DMS153 (cell line): ENCODE measurements at regions not wholly inside any gene's neighbourhood (a gene's known extent, or its start where the extent isn't known, plus 50 kb on each side); places are given as distances from the start of the nearest gene placed in this dataset.
"Not testable (repeated sequence)": the region's sequence is repeated elsewhere in the genome, so short reads cannot be mapped to it uniquely, and the experiment has no call there.

Source experiments
- DNase-seq: peaks from one replicate; lab custom pipeline; 2025; lab: John Stamatoyannopoulos, UW

DNA sequence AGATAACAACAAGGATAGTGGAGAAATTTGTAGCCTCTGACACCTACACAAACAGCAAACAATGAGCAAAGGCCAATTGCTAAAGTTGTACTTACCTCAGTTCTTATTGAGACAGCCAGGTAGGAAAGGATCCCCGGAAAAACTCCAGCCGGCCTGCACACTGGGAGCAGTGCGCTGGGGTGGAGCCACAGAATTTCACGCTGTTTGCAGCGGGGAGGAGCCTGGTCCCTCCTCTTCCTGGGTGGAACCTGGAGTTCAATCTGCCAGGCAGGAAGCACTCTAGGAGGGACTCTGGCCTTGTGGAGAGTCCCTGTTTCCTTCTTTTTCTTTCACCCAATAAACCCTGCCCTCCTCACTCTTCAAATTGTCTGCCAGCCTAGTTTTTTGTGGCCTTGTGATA, 382.6 kb upstream of the TGIF2LX start:
- not testable (repeated sequence) for DNase-seq

DNA sequence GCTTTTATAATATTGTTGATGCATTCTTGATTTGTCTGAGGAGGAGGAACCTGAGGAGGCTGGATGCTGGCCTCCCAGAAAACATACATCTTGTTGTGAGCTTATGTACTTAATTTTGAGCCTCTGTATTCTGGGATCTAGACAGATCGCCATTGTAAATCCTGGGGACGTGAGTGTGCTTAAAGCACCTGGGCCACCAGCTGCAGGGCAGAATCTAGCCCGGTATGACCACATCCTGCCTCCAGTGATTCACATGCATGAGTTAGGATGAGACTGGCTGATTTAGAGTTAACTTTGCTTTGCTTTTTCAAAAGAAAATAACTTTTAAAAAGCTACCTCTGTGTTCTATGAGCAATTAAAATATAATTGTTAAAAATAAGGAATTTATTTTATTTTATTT, 364.6 kb upstream of the TGIF2LX start:
- DNase-seq, result not testable (repeated sequence)

DNA sequence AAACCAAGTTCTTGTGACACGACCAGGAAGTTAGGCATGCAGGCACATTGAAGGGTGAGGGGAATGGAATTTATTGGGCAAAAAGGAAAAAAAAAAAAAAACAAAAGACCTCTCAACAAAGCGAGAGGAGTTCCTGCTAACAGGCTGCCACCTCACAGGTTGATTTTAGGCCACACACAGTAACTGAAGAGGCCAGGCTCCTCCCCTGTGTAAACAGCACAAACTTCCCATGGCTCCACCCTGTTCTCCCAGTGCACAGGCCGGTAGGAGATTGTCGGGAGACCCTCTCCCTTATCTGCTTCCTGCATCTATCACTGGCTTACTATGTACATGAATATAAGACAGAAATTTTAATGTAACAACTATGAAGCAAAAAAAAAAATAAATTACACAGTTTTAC, 359.6 kb upstream of the TGIF2LX start:
- DNase-seq, result not testable (repeated sequence)

DNA sequence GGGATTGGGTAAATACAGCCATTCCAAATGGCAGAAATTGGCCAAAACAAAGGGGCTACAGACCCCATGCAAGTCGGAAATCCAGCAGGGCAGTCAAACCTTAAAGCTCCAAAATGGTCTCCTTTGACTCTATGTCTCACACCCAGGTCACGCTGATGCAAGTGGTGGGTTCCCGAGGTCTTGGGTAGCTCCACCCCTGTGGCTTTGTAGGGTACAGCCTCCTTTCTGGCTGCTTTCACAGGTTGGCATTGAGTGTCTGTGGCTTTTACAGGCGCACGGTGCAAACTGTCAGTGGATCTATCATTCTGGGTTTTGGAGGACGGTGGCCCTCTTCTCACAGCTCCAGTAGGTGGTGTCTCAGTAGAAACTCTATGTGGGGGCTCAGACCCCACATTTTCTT, 358.6 kb upstream of the TGIF2LX start:
- not testable (repeated sequence) for DNase-seq

DNA sequence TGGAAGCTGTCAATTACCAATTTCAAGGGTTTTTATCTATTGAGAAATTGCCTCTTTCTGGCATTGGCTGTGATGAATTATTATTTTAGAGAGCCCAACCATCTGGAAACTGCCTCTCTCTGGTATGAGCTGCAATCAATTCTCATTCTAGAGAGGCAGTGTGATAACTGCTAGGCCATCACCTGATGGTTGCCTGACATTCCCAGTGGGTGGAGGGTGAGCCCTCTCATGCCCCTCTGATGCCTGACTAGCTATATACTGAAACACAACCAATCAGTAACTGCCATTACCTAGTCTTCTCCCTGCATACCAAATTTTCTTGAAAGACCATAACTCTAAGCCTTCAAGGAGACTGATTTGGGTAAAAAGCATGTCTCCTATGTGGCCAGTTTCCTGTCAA, 353.9 kb upstream of the TGIF2LX start:
- not testable (repeated sequence) for DNase-seq

DNA sequence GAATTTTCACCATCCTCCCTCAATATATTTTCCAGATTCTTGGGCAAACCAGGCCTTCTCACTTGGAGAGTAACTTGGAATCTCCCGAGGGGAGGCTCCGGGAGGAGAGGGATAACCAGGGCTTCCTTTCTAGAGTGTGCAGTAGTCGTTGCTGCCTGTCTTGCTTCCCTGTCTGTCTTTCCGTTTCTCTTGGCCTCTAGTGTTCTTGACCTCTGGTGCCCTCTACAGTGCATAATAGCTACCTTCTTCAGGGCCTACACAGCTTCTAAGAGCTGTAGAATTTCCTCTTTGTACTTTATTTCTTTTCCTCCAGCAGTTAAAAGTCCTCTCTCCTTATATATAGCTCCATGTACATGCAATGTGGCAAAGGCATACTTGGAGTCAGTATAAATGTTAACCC, 339.8 kb upstream of the TGIF2LX start:
- not testable (repeated sequence) for DNase-seq

DNA sequence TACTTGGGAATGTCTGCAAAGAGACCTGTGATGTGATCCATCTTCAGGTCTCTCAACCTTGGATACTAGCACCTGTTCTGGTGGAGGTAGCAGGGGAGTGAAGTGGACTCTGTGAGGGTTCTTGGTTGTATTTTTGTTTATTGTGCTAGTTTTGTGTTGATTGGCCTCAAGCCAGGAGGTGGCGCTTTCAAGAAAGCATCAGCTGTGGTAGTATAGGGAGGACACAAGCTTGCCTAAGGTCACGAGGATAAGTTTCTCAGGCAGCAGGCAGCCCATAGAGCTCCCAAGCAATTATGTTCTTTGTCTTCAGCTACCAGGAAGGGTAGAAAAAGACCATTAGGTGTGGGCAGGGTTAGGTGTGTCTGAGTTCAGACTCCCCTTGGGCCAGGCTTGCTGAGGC, 289.9 kb upstream of the TGIF2LX start:
- not testable (repeated sequence) for DNase-seq

DNA sequence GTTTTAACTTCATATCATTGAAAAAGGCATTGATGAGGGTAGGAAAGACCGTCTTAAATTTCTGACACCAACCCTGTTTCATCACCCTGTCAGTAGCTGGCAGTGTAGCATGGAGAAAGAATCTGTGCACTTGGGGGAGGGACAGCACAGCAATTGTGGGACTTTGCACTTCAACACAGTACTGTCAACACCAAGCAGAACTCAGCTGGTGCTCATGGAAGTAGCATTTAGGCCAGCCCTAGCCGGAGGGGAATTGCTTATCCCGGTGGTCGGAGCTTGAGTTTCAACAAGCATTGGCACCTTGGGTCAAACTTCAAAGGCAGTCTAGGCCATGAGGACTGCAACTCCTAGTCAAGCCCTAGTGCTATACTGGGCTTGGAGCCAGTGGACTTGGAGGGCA, 285.8 kb upstream of the TGIF2LX start:
- not testable (repeated sequence) for DNase-seq

DNA sequence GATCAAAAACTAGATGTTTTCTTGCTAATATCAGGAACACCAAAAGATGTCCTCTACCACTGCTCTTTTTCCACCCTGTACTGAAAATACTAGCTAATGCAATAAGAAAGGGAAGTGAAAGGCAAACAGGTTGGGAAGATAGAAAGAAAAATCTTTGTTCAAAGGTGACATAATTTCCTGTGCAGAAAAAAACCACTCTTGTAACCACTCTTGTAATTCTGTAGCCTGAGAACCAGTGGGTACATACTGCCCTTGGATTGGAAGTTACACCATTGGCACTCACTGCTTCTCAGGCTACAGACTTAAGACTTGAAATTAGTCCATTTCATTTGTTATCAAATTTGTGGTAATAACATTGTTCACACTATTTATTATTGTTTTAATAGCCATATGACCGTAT, 263.0 kb upstream of the TGIF2LX start:
- DNase-seq, result not testable (repeated sequence)

DNA sequence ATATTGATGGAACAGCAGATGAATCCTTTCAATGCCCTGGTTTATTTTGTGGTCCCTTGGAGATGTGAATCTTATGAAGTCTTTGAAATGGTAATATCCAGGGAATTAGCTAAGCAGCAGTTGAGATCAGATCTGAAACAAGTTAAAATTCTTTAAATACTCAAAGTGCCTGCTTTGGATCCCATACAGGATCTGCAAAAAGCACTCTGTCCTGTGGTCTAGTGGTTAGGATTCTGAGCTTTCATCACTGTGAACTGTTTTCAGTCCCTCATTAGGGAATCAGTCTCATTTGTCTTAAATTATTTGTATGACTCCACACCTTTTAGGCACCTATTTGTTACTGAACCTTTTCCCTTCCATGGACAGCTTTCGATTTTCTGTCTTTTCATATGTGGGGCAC, 215.2 kb upstream of the TGIF2LX start:
- not testable (repeated sequence) for DNase-seq

DNA sequence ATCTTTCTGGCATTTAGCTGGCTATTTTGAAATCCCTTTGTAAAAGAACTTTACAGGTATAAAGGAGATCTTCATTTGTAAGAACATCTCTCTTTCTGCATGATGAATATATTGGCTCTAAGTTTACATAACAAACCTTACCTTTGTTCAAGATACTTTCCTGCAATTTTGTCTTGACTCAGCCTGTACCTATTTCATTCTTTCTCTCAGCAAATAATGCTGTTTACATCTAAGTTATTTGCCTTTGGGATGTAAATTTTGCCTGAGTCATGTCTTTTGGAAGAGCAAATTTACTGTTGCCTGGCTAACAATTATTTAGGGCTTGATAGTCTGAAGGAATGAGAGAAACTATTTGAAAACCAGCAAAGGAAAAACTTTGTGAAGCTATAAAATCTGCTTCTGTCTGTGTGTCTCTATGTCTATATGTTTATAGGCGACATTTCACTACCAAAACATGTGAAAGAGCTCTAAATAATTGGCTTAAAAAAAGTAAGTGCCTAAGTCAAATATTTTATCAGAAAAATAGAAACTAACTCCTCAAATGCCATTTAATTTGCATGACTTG, 214.3 kb upstream of the TGIF2LX start:
- not testable (repeated sequence) for DNase-seq

DNA sequence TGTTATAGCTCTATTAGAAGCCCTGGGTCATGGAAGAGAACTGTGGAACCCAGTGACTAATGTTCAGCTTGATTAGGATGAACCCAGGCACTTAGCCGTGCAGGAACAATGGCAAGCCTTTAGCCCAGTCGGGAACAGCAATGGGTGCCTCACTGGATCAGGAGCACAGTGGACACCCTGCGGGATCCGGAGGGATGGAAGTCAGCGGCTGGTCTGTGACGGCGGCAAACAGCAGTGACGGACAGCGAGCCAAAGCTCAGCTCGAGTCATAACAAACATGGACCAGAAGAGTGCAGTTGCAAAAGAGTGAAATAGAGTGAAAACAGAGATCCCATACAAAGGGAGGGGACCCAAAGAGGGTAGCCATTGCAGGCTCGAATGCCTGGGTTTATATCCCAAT, 187.3 kb upstream of the TGIF2LX start:
- not testable (repeated sequence) for DNase-seq

DNA sequence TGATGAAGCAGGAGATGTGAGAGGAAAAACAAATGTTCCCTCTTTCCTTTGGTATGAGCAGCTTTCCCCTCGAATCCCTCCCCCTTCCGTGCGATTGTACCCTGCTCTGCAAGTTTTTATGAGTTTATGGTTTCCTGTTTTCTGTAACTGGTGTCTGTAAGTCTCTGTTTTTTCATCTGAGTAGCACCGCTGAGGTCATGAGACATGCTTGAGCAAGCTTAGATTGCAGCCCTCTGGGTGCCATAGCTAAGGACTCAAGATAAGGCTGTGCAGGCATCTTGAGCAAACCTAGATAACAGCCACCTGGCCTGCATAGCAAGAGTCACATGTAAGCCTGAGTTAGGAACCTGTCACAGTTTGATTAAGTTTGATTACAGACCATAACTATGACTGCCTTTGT, 165.2 kb upstream of the TGIF2LX start:
- not testable (repeated sequence) for DNase-seq

DNA sequence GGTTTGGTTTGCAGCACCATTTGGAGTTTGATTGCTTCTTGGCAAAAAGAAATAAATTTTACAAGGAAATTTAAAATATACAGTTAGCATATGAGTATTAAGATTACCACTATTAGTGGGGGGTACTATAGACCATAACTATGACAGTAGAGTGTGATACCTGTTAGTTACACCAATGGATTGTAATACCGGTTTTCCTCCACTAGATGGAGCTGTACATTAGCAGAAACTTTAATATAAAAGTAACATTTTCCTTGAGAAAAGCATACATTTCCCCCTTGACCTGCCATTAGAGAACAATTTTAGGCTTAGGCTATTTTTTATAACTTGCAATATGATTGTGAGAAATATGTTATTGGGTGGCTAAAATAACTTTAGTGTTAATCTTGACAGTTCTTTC, 163.9 kb upstream of the TGIF2LX start:
- not testable (repeated sequence) for DNase-seq

DNA sequence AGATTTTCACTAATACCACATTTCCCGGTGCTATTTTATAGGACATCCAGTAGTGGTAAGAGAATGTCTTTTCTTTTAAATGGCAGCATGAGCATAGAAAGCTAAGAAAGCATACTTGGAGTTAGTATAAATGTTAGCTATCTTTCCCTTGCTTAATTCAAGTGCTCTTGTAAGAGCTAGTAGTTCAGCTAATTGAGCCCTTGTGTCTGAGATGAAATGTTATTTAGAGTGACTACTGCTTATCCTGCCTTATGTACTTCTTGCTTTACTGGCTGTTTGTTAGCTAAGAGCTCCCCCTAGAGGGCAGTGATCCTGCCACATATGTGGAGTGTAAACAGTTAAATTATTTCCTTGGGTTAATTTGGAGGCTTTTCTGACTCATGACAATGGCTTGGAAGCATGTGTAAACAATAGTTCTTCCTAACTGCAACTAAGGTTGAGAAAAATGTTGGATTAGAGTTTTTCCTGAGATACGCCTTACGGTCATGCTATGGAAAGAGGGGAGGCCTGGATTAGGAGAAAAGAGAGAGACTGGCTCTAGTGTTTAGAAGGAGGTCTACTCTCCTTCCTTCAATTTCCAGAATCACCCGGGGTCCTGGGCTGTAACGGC, 162.5 kb upstream of the TGIF2LX start:
- DNase-seq, result not testable (repeated sequence)

DNA sequence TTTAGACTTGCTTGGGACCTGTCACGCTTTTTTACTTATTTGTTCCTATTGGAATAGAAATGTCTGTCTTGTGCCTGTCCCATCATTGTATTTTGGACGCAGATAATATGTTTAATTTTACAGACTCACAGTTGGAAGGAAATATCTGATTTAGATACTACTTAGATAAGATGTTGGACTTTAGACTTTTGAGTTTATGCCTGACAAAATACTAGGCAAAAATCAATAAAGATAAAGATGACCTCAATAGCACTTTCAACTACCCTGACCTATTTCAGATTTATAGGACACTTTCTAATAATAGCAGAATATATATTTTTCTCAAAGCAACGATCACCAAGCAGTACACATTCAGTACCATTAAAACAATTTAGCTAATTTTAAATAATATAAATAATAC, 150.1 kb upstream of the TGIF2LX start:
- DNase-seq, result not testable (repeated sequence)

DNA sequence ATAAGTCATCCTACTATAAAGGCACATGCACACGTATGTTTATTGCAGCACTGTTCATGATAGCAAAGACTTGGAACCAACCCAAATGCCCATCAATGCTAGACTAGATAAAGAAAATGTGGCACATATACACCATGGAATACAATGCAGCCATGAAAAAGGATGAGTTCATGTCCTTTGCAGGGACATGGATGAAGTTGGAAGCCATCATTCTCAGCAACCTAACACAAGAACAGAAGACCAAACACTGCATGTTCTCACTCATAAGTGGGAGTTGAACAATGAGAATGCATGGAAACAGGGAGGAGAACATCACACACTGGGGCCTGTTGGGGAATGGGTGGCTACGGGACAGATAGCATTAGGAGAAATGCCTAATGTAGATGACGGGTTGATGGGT, 110.3 kb upstream of the TGIF2LX start:
- not testable (repeated sequence) for DNase-seq

DNA sequence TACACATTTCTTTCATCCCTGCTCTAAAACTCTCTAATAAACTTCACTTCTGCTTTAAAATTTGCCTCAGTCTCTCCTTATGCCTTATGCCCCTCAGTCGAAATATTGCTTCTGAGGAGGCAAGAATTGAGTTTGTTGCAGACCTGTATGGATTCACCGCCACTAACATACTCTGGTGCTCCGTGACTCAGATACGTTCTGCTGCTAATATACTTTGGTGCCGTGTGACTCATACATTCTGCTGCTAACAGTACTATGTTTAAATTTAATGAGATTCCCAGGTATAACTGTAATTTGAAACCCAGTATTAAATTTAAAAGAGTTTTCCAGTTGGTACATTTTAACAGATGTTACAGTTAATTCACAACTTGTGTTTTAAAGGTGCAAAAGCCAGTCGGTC, 82.0 kb upstream of the TGIF2LX start:
- not testable (repeated sequence) for DNase-seq

DNA sequence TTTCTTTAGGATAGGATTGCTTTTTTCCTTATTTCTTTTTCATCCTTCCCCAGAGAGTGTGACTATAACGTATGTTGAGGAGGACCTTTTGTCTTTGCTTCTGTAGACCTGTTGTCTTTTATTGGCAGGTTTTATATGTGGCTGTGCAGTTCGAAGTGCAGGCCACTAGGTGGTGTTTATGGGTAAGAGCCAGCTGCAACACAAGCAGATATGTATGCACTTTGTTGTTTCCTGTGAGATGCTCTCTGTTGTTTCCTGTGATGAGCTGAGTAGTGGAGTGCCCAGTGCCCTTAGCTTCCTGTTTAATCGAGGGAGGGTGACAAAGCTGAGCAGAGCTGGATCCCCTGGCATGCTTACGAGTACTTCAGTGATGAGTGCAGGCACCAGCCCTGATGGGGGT, 50.0 kb upstream of the TGIF2LX start:
- peak; percentile 36 for DNase-seq
